ENCODE measurements at regions not wholly inside any gene's neighbourhood (a gene's known extent, or its start where the extent isn't known, plus 50 kb on each side); places are given as distances from the start of the nearest gene placed in this dataset.

GRCh38 chr13:54859827-54860226, 1831.2 kb downstream of the OLFM4 start:
- DNase-seq (ENCODE audit: low read depth in 1 of 2, low spot score in 2 of 2) = no peak
- TF ChIP-seq GTF2F1 (IDR thresholded peaks at IDR 0.05; ENCODE audit: borderline replicate concordance, low read depth, low read length) (no peak), SP2 (IDR thresholded peaks at IDR 0.05; ENCODE audit: low read length) (no peak), TCF12 (IDR thresholded peaks at IDR 0.05; ENCODE audit: low read depth, low read length) (no peak), TBP (IDR thresholded peaks at IDR 0.05; ENCODE audit: low read depth, low read length) (no peak), TAF7 (optimal IDR thresholded peaks at IDR 0.05; ENCODE audit: borderline replicate concordance, low read depth, low read length) (no peak), NRF1 (IDR thresholded peaks at IDR 0.05; ENCODE audit: low read depth, low read length) (no peak), RFX5 (IDR thresholded peaks at IDR 0.05; ENCODE audit: borderline replicate concordance, low read depth, low read length) (no peak)
- Histone ChIP-seq H4K91ac (replicated peaks; ENCODE audit: insufficient read length, low read length) (no peak overlapping the region), H3K27ac (ENCODE audit: low read depth, low read length) (no peak overlapping the region), H3K9me3 (ENCODE audit: insufficient read depth in 2 of 2, low read depth in 1 of 2, low read length in 1 of 2) (no peaks in the 10 kb centered on the region), H2BK120ac (replicated peaks; ENCODE audit: low read depth, low read length) (no peak overlapping the region), H3K4me1 (replicated peaks in 1 of 4; ENCODE audit: control insufficient read depth in 3 of 4, insufficient read depth in 4 of 4, low read length in 3 of 4) (no peaks in the 10 kb centered on the region), H2BK5ac (ENCODE audit: low read depth, low read length) (no peak overlapping the region), H3K4me2 (ENCODE audit: insufficient read depth in 1 of 2, low read depth in 2 of 2, low read length in 2 of 2) (no peak overlapping the region), H3K79me2 (ENCODE audit: control insufficient read depth in 1 of 2, insufficient read depth in 2 of 2, low read length in 2 of 2) (no peaks in the 10 kb centered on the region), H3K79me1 (ENCODE audit: low read depth, low read length) (no peaks in the 10 kb centered on the region), H2BK20ac (ENCODE audit: low read length) (no peak overlapping the region), H3K9ac (replicated peaks in 1 of 4; ENCODE audit: extremely low read depth in 1 of 4, low read depth in 3 of 4, low read length in 3 of 4) (no peak overlapping the region), H3K36me3 (ENCODE audit: control insufficient read depth in 2 of 4, insufficient read depth in 4 of 4, low read length in 3 of 4) (no peaks in the 10 kb centered on the region), H3K4me3 (ENCODE audit: extremely low read depth in 1 of 4, insufficient read depth in 2 of 4, low read depth in 3 of 4, low read length in 4 of 4) (no peak overlapping the region), H3K56ac (replicated peaks; ENCODE audit: insufficient read length, low read depth, low read length) (no peak overlapping the region), H3K23me2 (ENCODE audit: low read depth, low read length) (no peaks in the 10 kb centered on the region), H3K18ac (ENCODE audit: extremely low read depth, low read length) (no peak overlapping the region), H3K23ac (ENCODE audit: insufficient read length) (no peak overlapping the region), H2BK15ac (ENCODE audit: low read length) (no peak overlapping the region), H3K14ac (ENCODE audit: insufficient read length) (no peak overlapping the region), H4K8ac (ENCODE audit: extremely low read depth, insufficient read depth, low read length) (no peak overlapping the region), H2AFZ (ENCODE audit: low read length) (no peak overlapping the region), H4K20me1 (replicated peaks in 1 of 2; ENCODE audit: control insufficient read depth in 1 of 2, insufficient read depth in 2 of 2, low read length in 2 of 2) (no peaks in the 10 kb centered on the region), H3K27me3 (replicated peaks in 1 of 4; ENCODE audit: control insufficient read depth in 3 of 4, extremely low read depth in 1 of 4, insufficient read depth in 3 of 4, low read length in 3 of 4) (no peaks in the 10 kb centered on the region), H4K5ac (ENCODE audit: insufficient read length, low read depth, low read length) (no peak overlapping the region), H2BK12ac (ENCODE audit: low read depth, low read length) (no peak overlapping the region), H2AK5ac (ENCODE audit: low read depth, low read length) (no peak overlapping the region), H3K4ac (replicated peaks; ENCODE audit: insufficient read length, low read depth, low read length) (no peak overlapping the region)
- CTCF ChIA-PET (ENCODE audit: partially characterized antibody) = interaction anchor here (0.6 kb wide), 1 partner anchor 13 kb away, joined by 3 read pairs; no protein-coding TSS in a partner anchor
- 91% methylated on average over 1 of the region's 1 CpG; no CpG with 5 or more reads in 1 of the 2 experiments for WGBS, 2 experiments (ENCODE audit: extremely low coverage in 1 of 2, insufficient coverage in 1 of 2, insufficient read length in 1 of 2, insufficient replicate concordance in 2 of 2, low coverage in 1 of 2, low lambda C conversion rate in 2 of 2, missing lambda C conversion rate in 1 of 2)
- no peak for FAIRE-seq
- POLR2A ChIA-PET (ENCODE audit: partially characterized antibody) = no interaction called here

All from H1 (cell line).